K562 (cell line): ENCODE measurements at regions not wholly inside any gene's neighbourhood (a gene's known extent, or its start where the extent isn't known, plus 50 kb on each side); places are given as distances from the start of the nearest gene placed in this dataset.

ENCODE experiments used
- ATAC-seq: fragments of 200-7000 bp; cut with Tn5 transposase; 3 replicates; pipeline ENCODE4 v1.9.1; 2020; ENCODE audit warnings: moderate library complexity
- BruUV-seq: library from RNA; stranded (reverse); fragments of 400-500 nt; replicated peaks from 2 replicates; lab custom pipeline; 2021; lab: Mats Ljungman, UMichigan
- CTCF ChIA-PET: fragments of 300-600 bp; formaldehyde crosslinking; extraction: SDS; loops from one replicate; lab custom pipeline; 2021; ENCODE audit warnings: low intra/inter-chr PET ratio; lab: Yijun Ruan, JAX
- POLR2A ChIA-PET: fragments of 300-600, 350-650 bp; sonication (Branson Sonifier 250); formaldehyde crosslinking; extraction: SDS; loops from one replicate; lab custom pipeline; 2021; ENCODE audit warnings: antibody characterized with exemption, inconsistent platforms; lab: Yijun Ruan, JAX
- DNase-seq, 4 experiments: peaks; one replicate each; pipeline versions ENCODE4 v3.0.0 to v3.0.0-alpha.2; 2011 to 2018; ENCODE audit warnings: low spot score in 3 of 4, mixed read lengths in 3 of 4; ENCODE audit errors: extremely low read depth in 1 of 4
- FAIRE-seq: peaks from 2 replicates; lab custom pipeline; 2011; peaks lifted over from hg19 to GRCh38; lab: Jason Lieb, UNC
- H2AFZ ChIP-seq: 2 replicates; pipeline ENCODE4 v1.6.0; 2011; ENCODE audit warnings: low read depth, low read length, control low read depth, inconsistent platforms
- H3K27ac ChIP-seq: fragments of 200-600 bp; 3 replicates; pipeline ENCODE4 v1.8.0; 2011; ENCODE audit warnings: low read depth, mild to moderate bottlenecking, control low read depth, inconsistent platforms, low read length, moderate library complexity, mixed read lengths; ENCODE audit errors: extremely low read depth
- H3K27me3 ChIP-seq, 2 experiments: fragments of 300-600 bp in 1 of 2; 2 replicates in 1 of 2; 3 replicates in 1 of 2; pipeline versions ENCODE4 v1.6.0 to v1.8.0; 2011; ENCODE audit warnings: inconsistent platforms in 2 of 2, low read length in 2 of 2, mild to moderate bottlenecking in 1 of 2, mixed read lengths in 1 of 2, moderate library complexity in 1 of 2; ENCODE audit not compliant: control insufficient read depth in 2 of 2, insufficient read depth in 2 of 2
- H3K36me3 ChIP-seq: fragments of 300-600 bp; 3 replicates; pipeline ENCODE4 v1.8.0; 2011; ENCODE audit warnings: mild to moderate bottlenecking, low read length, inconsistent platforms; ENCODE audit not compliant: control insufficient read depth, insufficient read depth
- H3K4me1 ChIP-seq, 2 experiments: fragments of 200-600 bp in 1 of 2; replicated peaks in 1 of 2; 2 replicates in 1 of 2; 3 replicates in 1 of 2; pipeline versions ENCODE4 v1.5.1 to v1.8.0; 2011; ENCODE audit warnings: inconsistent platforms in 2 of 2, low read length in 2 of 2, mild to moderate bottlenecking in 1 of 2, mixed read lengths in 1 of 2, moderate library complexity in 1 of 2; ENCODE audit not compliant: control insufficient read depth in 2 of 2, insufficient read depth in 2 of 2
- H3K4me2 ChIP-seq: 2 replicates; pipeline ENCODE4 v1.6.1; 2011; ENCODE audit warnings: low read length, control low read depth, inconsistent platforms, mixed read lengths; ENCODE audit not compliant: insufficient read depth
- H3K4me3 ChIP-seq: fragments of 200-600 bp; sonication (generic), shearing (Covaris generic); 2 replicates; pipeline ENCODE4 v1.5.1; 2016; ENCODE audit warnings: control low read depth, inconsistent platforms
- H3K79me2 ChIP-seq: fragments of 200-600 bp; 3 replicates; pipeline ENCODE4 v1.8.0; 2011; ENCODE audit warnings: low read length, inconsistent platforms; ENCODE audit not compliant: control insufficient read depth, insufficient read depth
- H3K9ac ChIP-seq, 2 experiments: 2 replicates each; pipeline versions ENCODE4 v1.6.0 to v1.6.1; 2011; ENCODE audit warnings: low read depth in 2 of 2, low read length in 2 of 2, control low read depth in 1 of 2, inconsistent platforms in 1 of 2, mild to moderate bottlenecking in 1 of 2, mixed read lengths in 1 of 2; ENCODE audit not compliant: insufficient read depth in 1 of 2
- H3K9me1 ChIP-seq: one replicate; pipeline ENCODE4 v1.6.0; 2011; ENCODE audit warnings: inconsistent platforms, mild to moderate bottlenecking, low read length, moderate library complexity; ENCODE audit not compliant: control insufficient read depth, insufficient read depth
- H3K9me3 ChIP-seq: replicated peaks from 2 replicates; pipeline ENCODE4 v1.5.1; 2011; ENCODE audit warnings: low read depth, low read length, inconsistent platforms; ENCODE audit not compliant: control insufficient read depth, insufficient read depth
- H4K20me1 ChIP-seq: replicated peaks from 2 replicates; pipeline ENCODE4 v1.6.1; 2011; ENCODE audit warnings: low read length, inconsistent platforms, mixed read lengths; ENCODE audit not compliant: control insufficient read depth, insufficient read depth
- GTF2F1 ChIP-seq: IDR thresholded peaks from 2 replicates; pipeline ENCODE4 v1.6.1; 2011; ENCODE audit warnings: low read depth, low read length, improper control_type of control experiment
- KLF10 ChIP-seq: fragments of 250-450 bp; sonication (Bioruptor Pico); IDR thresholded peaks from 2 replicates; pipeline ENCODE4 v1.6.1; 2021; ENCODE audit warnings: matching md5 sums
- STAT6 ChIP-seq: sonication (generic); formaldehyde crosslinking; IDR thresholded peaks from 2 replicates; pipeline ENCODE4 v1.8.1; 2023; ENCODE audit warnings: mild to moderate bottlenecking, missing genetic modification reagents
- ZNF395 ChIP-seq: fragments of 200-800 bp; sonication (Bioruptor generic); IDR thresholded peaks from 2 replicates; pipeline ENCODE4 v1.6.1; 2017; ENCODE audit warnings: missing genetic modification characterization, missing compliant biosample characterization
- WGBS: fragments of 100-300 bp; shearing (Covaris generic); methylation state at CpG from one replicate; pipeline ENCODE4 v1.1.6; 2016; ENCODE audit warnings: low coverage, mixed read lengths; ENCODE audit not compliant: insufficient coverage; ENCODE audit errors: missing lambda C conversion rate; 5-methylcytosine and 5-hydroxymethylcytosine counted together
- in situ Hi-C: fragments of 300-500 bp; cut with MboI; formaldehyde crosslinking; loops from 4 replicates; pipeline ENCODE4 v1.15.0; 2018; ENCODE audit warnings: inconsistent platforms, mixed read lengths
- intact Hi-C: fragments of 100-400 bp; cut with micrococcal nuclease; formaldehyde crosslinking; loops from 2 replicates; pipeline ENCODE4 v1.14.2; 2022

- no peak overlapping the region for H3K27ac ChIP-seq
- no peaks in the 10 kb centered on the region for H3K9me1 ChIP-seq
- H3K9ac ChIP-seq, result no peak overlapping the region
- DNase-seq (no peak), ATAC-seq (no peak), FAIRE-seq (no peak)
- CTCF ChIA-PET, result no interaction called here
- no TSS peak for BruUV-seq
- H4K20me1 ChIP-seq, result no peaks in the 10 kb centered on the region
- H2AFZ ChIP-seq, result no peak overlapping the region
- H3K4me2 ChIP-seq, result no peak overlapping the region
- no peak overlapping the region for H3K4me3 ChIP-seq
- TF ChIP-seq STAT6 (no peak), ZNF395 (CRISPR knock-in tag) (no peak), KLF10 (CRISPR knock-in tag) (no peak), GTF2F1 (no peak)
- H3K27me3 ChIP-seq, result peaks cover 5 to 62% of the 10 kb centered on the region in 2 experiments; a peak in 3 of 5 replicates
- WGBS, result 1% methylated on average over 14 of the region's 22 CpGs
- no peaks in the 10 kb centered on the region for H3K9me3 ChIP-seq
- H3K36me3 ChIP-seq, result no peaks in the 10 kb centered on the region
- POLR2A ChIA-PET, result no interaction called here
- H3K4me1 ChIP-seq, result no peaks in the 10 kb centered on the region
- intact Hi-C loops, result no loop called here
- in situ Hi-C loops, result no loop called here
- H3K79me2 ChIP-seq, result no peaks in the 10 kb centered on the region
Observed at GRCh38 chr18:78721238-78721875, 258.3 kb upstream of the SALL3 start.
